PC-9 (cell line): ENCODE measurements at regions not wholly inside any gene's neighbourhood (a gene's known extent, or its start where the extent isn't known, plus 50 kb on each side); places are given as distances from the start of the nearest gene placed in this dataset.
A peak's percentile ranks its signal among the peaks of the same experiment; 100 is the strongest.

Experiments used
- BruUV-seq: library from RNA; stranded (reverse); fragments of 400-500 nt; replicated peaks from 2 replicates; lab custom pipeline; 2021; lab: Mats Ljungman, UMichigan
- CTCF ChIA-PET: fragments of 300-600 bp; sonication (Branson Sonifier 250); formaldehyde crosslinking; loops from one replicate; lab custom pipeline; 2022; ENCODE audit warnings: antibody characterized with exemption; lab: Charles Lee
- POLR2A ChIA-PET: fragments of 300-600 bp; sonication (Branson Sonifier 250); formaldehyde crosslinking; loops from one replicate; lab custom pipeline; 2022; ENCODE audit warnings: antibody characterized with exemption; ENCODE audit not compliant: unreplicated experiment; lab: Charles Lee
- DNase-seq, 2 experiments: peaks; one replicate each; pipeline versions ENCODE4 v3.0.0 to v3.0.0-alpha.2; 2015 to 2022; ENCODE audit warnings: mixed read lengths in 1 of 2
- H2AFZ ChIP-seq: fragments of 200-600 bp; sonication (generic); 2 replicates; pipeline ENCODE4 v1.8.1; 2017; ENCODE audit warnings: antibody characterized with exemption
- H3F3A ChIP-seq: fragments of 200-600 bp; sonication (generic); 2 replicates; pipeline ENCODE4 v1.8.1; 2017; ENCODE audit warnings: antibody characterized with exemption, mild to moderate bottlenecking, low read depth; ENCODE audit not compliant: insufficient read depth
- H3K27ac ChIP-seq: fragments of 200-600 bp; sonication (generic); 2 replicates; pipeline ENCODE4 v1.6.1; 2016; ENCODE audit warnings: mixed run types
- H3K27me3 ChIP-seq: fragments of 200-600 bp; sonication (generic); 2 replicates; pipeline ENCODE4 v1.6.1; 2016; ENCODE audit warnings: low read depth, mixed run types; ENCODE audit not compliant: insufficient read depth
- H3K36me3 ChIP-seq: fragments of 200-600 bp; sonication (generic); 2 replicates; pipeline ENCODE4 v1.6.1; 2016; ENCODE audit warnings: low read depth, mixed run types
- H3K4me1 ChIP-seq: fragments of 200-600 bp; sonication (generic); replicated peaks from 2 replicates; pipeline ENCODE4 v1.6.1; 2016; ENCODE audit warnings: mixed run types; ENCODE audit not compliant: insufficient read depth
- H3K4me2 ChIP-seq: fragments of 200-600 bp; sonication (generic); 2 replicates; pipeline ENCODE4 v1.6.1; 2017; ENCODE audit warnings: mixed run types
- H3K4me3 ChIP-seq: fragments of 200-600 bp; sonication (generic); 2 replicates; pipeline ENCODE4 v1.6.1; 2016; ENCODE audit warnings: mixed run types
- H3K79me2 ChIP-seq: fragments of 200-600 bp; sonication (generic); 2 replicates; pipeline ENCODE4 v1.6.1; 2017; ENCODE audit warnings: low read depth, mixed run types
- H3K9me2 ChIP-seq: fragments of 200-600 bp; sonication (generic); 2 replicates; pipeline ENCODE4 v1.8.1; 2017; ENCODE audit warnings: mild to moderate bottlenecking; ENCODE audit not compliant: insufficient read depth
- H3K9me3 ChIP-seq: fragments of 200-600 bp; sonication (generic); 2 replicates; pipeline ENCODE4 v1.8.1; 2016; ENCODE audit warnings: low read depth; ENCODE audit not compliant: insufficient read depth
- H4K20me1 ChIP-seq: fragments of 200-600 bp; sonication (generic); 2 replicates; pipeline ENCODE4 v1.8.1; 2017; ENCODE audit not compliant: insufficient read depth
- EZH2 ChIP-seq: fragments of 200-600 bp; sonication (generic); IDR thresholded peaks from 2 replicates; pipeline ENCODE4 v1.8.0; 2017; ENCODE audit warnings: antibody characterized with exemption, low read depth
- intact Hi-C: fragments of 100-400 bp; cut with micrococcal nuclease; formaldehyde crosslinking; loops from one replicate; pipeline ENCODE4 v1.10.0; 2022; ENCODE audit not compliant: unreplicated experiment
- TF ChIP-seq, protein P1 (sequence below): fragments of 200-600 bp; sonication (generic); conservative IDR thresholded peaks from 2 replicates; pipeline ENCODE4 v1.6.1; 2017; ENCODE audit warnings: mixed run types, antibody characterized with exemption, mild to moderate bottlenecking, moderate library complexity

DNA sequence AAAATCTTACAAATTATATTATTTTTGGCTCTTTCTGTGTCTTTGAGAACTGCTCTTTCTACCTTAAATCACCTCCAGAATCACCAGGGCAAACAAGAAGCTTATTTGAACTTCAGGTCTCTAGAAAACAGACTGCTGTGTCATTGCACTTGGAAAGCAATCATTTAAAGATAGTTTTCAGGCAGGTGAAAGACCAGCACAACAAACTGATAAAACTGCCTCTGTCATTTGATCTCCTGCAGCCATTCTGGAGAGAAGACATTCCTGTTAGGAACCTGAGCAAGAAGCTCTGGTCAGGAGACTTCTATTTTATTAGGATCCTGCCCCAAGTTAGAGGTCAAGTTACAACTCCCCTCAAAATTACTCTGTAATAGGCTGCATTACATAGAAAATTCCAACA lies 50.7 kb upstream of the AP4E1 start:
- H3K36me3 ChIP-seq, result no peaks in the 10 kb centered on the region
- H3K4me2 ChIP-seq, result peak overlapping the region; percentile 46
- H3K4me3 ChIP-seq, result no peak overlapping the region
- no TSS peak for BruUV-seq
- peaks cover 12% of the 10 kb centered on the region; the same call in 1 of the 2 replicates for H3F3A ChIP-seq
- H3K4me1 ChIP-seq, result peaks cover 36% of the 10 kb centered on the region
- CTCF ChIA-PET, result no interaction called here
- intact Hi-C loops, result no loop called here
- peak; percentile 12 to 37 for DNase-seq
- H2AFZ ChIP-seq, result peak overlapping the region; percentile 61; the same call in 1 of the 2 replicates
- POLR2A ChIA-PET, result interaction anchor here (0.5 to 0.6 kb wide), 3 partner anchors 27 to 77 kb away, joined by 3 to 10 read pairs (median 8); no protein-coding TSS in a partner anchor
- H3K27ac ChIP-seq, result peak overlapping the region; percentile 33
- H3K79me2 ChIP-seq, result no peaks in the 10 kb centered on the region
- no peaks in the 10 kb centered on the region for H3K27me3 ChIP-seq
- TF ChIP-seq, protein P1, sequence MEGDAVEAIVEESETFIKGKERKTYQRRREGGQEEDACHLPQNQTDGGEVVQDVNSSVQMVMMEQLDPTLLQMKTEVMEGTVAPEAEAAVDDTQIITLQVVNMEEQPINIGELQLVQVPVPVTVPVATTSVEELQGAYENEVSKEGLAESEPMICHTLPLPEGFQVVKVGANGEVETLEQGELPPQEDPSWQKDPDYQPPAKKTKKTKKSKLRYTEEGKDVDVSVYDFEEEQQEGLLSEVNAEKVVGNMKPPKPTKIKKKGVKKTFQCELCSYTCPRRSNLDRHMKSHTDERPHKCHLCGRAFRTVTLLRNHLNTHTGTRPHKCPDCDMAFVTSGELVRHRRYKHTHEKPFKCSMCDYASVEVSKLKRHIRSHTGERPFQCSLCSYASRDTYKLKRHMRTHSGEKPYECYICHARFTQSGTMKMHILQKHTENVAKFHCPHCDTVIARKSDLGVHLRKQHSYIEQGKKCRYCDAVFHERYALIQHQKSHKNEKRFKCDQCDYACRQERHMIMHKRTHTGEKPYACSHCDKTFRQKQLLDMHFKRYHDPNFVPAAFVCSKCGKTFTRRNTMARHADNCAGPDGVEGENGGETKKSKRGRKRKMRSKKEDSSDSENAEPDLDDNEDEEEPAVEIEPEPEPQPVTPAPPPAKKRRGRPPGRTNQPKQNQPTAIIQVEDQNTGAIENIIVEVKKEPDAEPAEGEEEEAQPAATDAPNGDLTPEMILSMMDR, result no peak
- no peak for TF ChIP-seq EZH2
- H4K20me1 ChIP-seq, result no peaks in the 10 kb centered on the region
- H3K9me3 ChIP-seq, result no peaks in the 10 kb centered on the region
- H3K9me2 ChIP-seq, result no peaks in the 10 kb centered on the region

DNA sequence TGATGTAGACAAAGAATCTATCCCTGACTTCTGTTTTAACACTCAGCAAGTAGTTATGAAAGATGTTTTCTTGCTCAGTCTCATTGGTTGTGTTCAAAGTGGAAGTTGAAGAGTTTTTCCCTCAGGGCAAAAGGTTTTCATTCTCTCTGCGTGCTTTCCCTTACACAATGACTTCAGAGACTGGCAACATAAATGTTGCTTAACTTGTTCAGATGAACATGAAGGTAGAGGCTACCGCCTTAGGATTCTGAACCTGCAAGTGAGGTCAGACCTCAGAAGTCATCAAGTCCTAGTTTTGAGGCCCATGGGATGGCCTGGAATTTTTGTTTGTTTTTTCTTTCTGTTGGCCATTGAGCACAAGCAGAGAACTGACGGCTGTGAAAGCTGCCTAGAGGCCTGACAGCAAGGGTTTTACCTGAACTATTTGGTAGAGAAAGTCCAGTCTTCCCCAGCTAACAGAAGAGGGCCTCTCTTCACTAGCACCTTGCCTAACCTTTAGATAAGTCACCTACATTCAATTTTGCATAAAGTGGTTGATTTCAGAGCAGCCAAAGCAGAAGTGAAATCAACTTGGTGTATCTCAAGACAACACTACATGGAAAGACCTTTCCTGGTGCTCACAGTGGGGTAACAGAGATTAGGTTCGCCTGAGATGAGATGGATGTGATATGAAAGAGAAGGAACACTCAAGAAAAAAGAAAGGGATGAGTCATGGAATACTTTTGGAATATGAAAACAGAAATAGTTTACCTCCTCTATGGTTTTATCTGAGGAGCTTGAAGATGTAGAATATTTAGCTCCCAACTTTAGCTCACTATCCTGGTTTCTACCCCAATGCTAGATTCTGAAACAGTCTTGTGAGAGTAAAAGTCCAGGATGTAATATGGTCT lies 53.6 kb upstream of the AP4E1 start:
- Histone ChIP-seq H3K27me3 (no peaks in the 10 kb centered on the region), H3K36me3 (no peaks in the 10 kb centered on the region), H3K4me3 (no peak overlapping the region), H3K27ac (peak overlapping the region; percentile 50), H3K9me3 (no peaks in the 10 kb centered on the region), H3K4me1 (peaks cover 36% of the 10 kb centered on the region), H3F3A (peaks cover 12% of the 10 kb centered on the region; the same call in 1 of the 2 replicates), H3K79me2 (no peaks in the 10 kb centered on the region), H4K20me1 (no peaks in the 10 kb centered on the region), H3K9me2 (no peaks in the 10 kb centered on the region), H2AFZ (no peak overlapping the region), H3K4me2 (peak overlapping the region; percentile 41)
- DNase-seq, result peak; percentile 46 to 95
- POLR2A ChIA-PET, result interaction anchor here (0.5 kb wide), 1 partner anchor 28 kb away, joined by 9 read pairs; no protein-coding TSS in a partner anchor
- no TSS peak for BruUV-seq
- CTCF ChIA-PET, result no interaction called here
- no peak for TF ChIP-seq EZH2
- TF ChIP-seq, protein P1, result no peak
- intact Hi-C loops, result loop anchor here (1.0 kb wide), 2 partner anchors 29 to 39 kb away; no protein-coding TSS in a partner anchor

DNA sequence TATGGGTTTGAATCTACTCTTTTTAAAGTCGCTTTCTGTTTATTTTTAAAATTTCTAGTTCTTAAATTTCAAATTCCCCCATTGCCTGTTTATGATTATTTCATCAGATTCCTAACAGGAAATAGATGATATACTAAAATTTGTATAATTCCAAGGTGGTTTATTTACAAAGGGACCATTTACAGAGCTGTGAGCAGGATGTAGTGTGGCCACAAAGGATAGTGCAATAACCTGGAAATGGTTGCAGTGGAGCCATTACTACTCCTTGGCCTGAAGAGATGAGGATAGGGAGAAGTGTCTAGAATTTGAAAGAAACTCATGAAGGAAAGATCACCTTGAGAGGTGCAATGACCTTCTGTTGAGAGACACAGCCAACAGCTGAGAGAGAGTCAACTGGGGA lies 58.5 kb upstream of the AP4E1 start:
- Histone ChIP-seq H2AFZ (no peak overlapping the region), H3K4me2 (no peak overlapping the region), H3K9me2 (no peaks in the 10 kb centered on the region), H3K9me3 (no peaks in the 10 kb centered on the region), H3K27ac (no peak overlapping the region), H3K4me1 (peaks cover 14% of the 10 kb centered on the region), H3K4me3 (no peak overlapping the region), H4K20me1 (no peaks in the 10 kb centered on the region), H3K79me2 (no peaks in the 10 kb centered on the region), H3F3A (peaks cover 9% of the 10 kb centered on the region; the same call in 1 of the 2 replicates), H3K27me3 (no peaks in the 10 kb centered on the region), H3K36me3 (no peaks in the 10 kb centered on the region)
- TF ChIP-seq, protein P1, result no peak
- TF ChIP-seq EZH2, result no peak
- BruUV-seq, result no TSS peak
- ChIA-PET CTCF (no interaction called here), POLR2A (no interaction called here)
- intact Hi-C loops, result no loop called here
- no peak for DNase-seq
